Gastroesophageal sphincter (tissue), 3 donors: ENCODE measurements at regions not wholly inside any gene's neighbourhood (a gene's known extent, or its start where the extent isn't known, plus 50 kb on each side); places are given as distances from the start of the nearest gene placed in this dataset.

Experiments
- POLR2A ChIP-seq, 2 donors: fragments of 450-650 bp; IDR thresholded peaks; one replicate each; pipeline ENCODE4 v1.6.1; 2017; ENCODE audit warnings: antibody characterized with exemption in 2 of 2, mild to moderate bottlenecking in 2 of 2, moderate library complexity in 1 of 2
- TF ChIP-seq, protein P1 (sequence below), 4 experiments: fragments of 200-600 bp in 2 of 4; fragments of 450-650 bp in 2 of 4; sonication (generic) in 1 of 4; IDR thresholded peaks; one replicate each; pipeline ENCODE4 v1.5.1; 2017 to 2019; ENCODE audit warnings: antibody characterized with exemption in 4 of 4, mild to moderate bottlenecking in 2 of 4, moderate library complexity in 2 of 4

DNA sequence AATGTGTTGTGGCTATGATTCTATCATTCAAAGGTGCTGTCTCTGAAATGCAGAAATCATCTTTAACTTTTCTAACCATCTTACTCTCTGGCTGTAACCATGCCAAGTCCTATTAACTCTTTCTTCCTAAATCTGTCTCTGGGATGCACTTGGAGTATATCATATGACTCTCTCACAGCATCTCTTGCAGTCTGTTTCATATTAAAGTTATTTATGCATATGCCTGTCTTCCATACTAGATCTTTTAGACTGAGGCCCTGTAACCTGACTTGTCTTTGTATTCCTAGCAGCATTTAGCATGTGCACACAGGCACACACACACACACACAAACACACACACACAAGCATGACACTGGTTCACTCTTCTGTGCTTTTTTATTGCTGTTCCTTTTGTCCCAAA is 320.6 kb downstream of the ETAA1 start:
- TF ChIP-seq, protein P1, sequence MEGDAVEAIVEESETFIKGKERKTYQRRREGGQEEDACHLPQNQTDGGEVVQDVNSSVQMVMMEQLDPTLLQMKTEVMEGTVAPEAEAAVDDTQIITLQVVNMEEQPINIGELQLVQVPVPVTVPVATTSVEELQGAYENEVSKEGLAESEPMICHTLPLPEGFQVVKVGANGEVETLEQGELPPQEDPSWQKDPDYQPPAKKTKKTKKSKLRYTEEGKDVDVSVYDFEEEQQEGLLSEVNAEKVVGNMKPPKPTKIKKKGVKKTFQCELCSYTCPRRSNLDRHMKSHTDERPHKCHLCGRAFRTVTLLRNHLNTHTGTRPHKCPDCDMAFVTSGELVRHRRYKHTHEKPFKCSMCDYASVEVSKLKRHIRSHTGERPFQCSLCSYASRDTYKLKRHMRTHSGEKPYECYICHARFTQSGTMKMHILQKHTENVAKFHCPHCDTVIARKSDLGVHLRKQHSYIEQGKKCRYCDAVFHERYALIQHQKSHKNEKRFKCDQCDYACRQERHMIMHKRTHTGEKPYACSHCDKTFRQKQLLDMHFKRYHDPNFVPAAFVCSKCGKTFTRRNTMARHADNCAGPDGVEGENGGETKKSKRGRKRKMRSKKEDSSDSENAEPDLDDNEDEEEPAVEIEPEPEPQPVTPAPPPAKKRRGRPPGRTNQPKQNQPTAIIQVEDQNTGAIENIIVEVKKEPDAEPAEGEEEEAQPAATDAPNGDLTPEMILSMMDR (IDR thresholded peaks at IDR 0.05): no peak
- TF ChIP-seq POLR2A (IDR thresholded peaks at IDR 0.05): no peak
